ENCODE measurements at regions not wholly inside any gene's neighbourhood (a gene's known extent, or its start where the extent isn't known, plus 50 kb on each side); places are given as distances from the start of the nearest gene placed in this dataset.

GRCh38 chr5:72006361-72006760, 100.9 kb upstream of the MAP1B start:
- H3K9me3 ChIP-seq (ENCODE audit: control insufficient read depth, low read depth, low read length), result no peaks in the 10 kb centered on the region
- dilution Hi-C loops (cut with MboI; ENCODE audit: extremely low pct_ligation_motif_present, low sequenced_read_pairs), result no loop called here
- no peak overlapping the region for H3K27ac ChIP-seq (ENCODE audit: control insufficient read depth, insufficient read depth, low read length)
- no peaks in the 10 kb centered on the region for H3K4me1 ChIP-seq (ENCODE audit: control insufficient read depth, extremely low read depth, insufficient read depth, low read length)
- no peak overlapping the region for H3K4me2 ChIP-seq (ENCODE audit: control insufficient read depth, extremely low read depth, insufficient read depth, low read depth, low read length)
- H4K20me1 ChIP-seq (ENCODE audit: control insufficient read depth, extremely low read depth, insufficient read depth, low read length), result no peaks in the 10 kb centered on the region
- DNase-seq (ENCODE audit: low read depth, low spot score), result no peak
- no peaks in the 10 kb centered on the region for H3K9me1 ChIP-seq (ENCODE audit: control insufficient read depth, extremely low read depth, insufficient read depth, low read length)
- no peaks in the 10 kb centered on the region for H3K79me2 ChIP-seq (ENCODE audit: control insufficient read depth, insufficient read depth, low read length)
- H2AFZ ChIP-seq (ENCODE audit: control insufficient read depth, low read length), result no peak overlapping the region
- no peak for FAIRE-seq
- H3K27me3 ChIP-seq (ENCODE audit: control insufficient read depth, extremely low read depth, insufficient read depth, low read length), result no peaks in the 10 kb centered on the region
- no peak for TF ChIP-seq EZH2 (IDR thresholded peaks at IDR 0.05; ENCODE audit: low read length)
- no peak for TF ChIP-seq CTCF (optimal IDR thresholded peaks at IDR 0.05 in 1 of 3, IDR thresholded peaks at IDR 0.05 in 1 of 3, conservative IDR thresholded peaks at IDR 0.05 in 1 of 3; ENCODE audit: extremely low read depth in 1 of 3, insufficient read depth in 2 of 3, low read length in 3 of 3)
- H3K4me3 ChIP-seq (ENCODE audit: control insufficient read depth in 2 of 3, extremely low read depth in 1 of 3, insufficient read depth in 2 of 3, low read depth in 1 of 3, low read length in 3 of 3), result no peak overlapping the region
- H3K9ac ChIP-seq (ENCODE audit: control insufficient read depth, extremely low read depth, insufficient read depth, low read length), result no peak overlapping the region
- no peaks in the 10 kb centered on the region for H3K36me3 ChIP-seq (ENCODE audit: control insufficient read depth in 2 of 2, extremely low read depth in 1 of 2, insufficient read depth in 2 of 2, low read length in 2 of 2)

GRCh38 chr5:72007336-72008111, 99.8 kb upstream of the MAP1B start:
- H3K4me3 ChIP-seq (ENCODE audit: control insufficient read depth in 2 of 3, extremely low read depth in 1 of 3, insufficient read depth in 2 of 3, low read depth in 1 of 3, low read length in 3 of 3), result no peak overlapping the region
- TF ChIP-seq EZH2 (IDR thresholded peaks at IDR 0.05; ENCODE audit: low read length), result no peak
- no peak for TF ChIP-seq CTCF (optimal IDR thresholded peaks at IDR 0.05 in 1 of 3, IDR thresholded peaks at IDR 0.05 in 1 of 3, conservative IDR thresholded peaks at IDR 0.05 in 1 of 3; ENCODE audit: extremely low read depth in 1 of 3, insufficient read depth in 2 of 3, low read length in 3 of 3)
- H3K79me2 ChIP-seq (ENCODE audit: control insufficient read depth, insufficient read depth, low read length), result no peaks in the 10 kb centered on the region
- no peaks in the 10 kb centered on the region for H3K9me1 ChIP-seq (ENCODE audit: control insufficient read depth, extremely low read depth, insufficient read depth, low read length)
- no peaks in the 10 kb centered on the region for H3K4me1 ChIP-seq (ENCODE audit: control insufficient read depth, extremely low read depth, insufficient read depth, low read length)
- H3K36me3 ChIP-seq (ENCODE audit: control insufficient read depth in 2 of 2, extremely low read depth in 1 of 2, insufficient read depth in 2 of 2, low read length in 2 of 2), result no peaks in the 10 kb centered on the region
- dilution Hi-C loops (cut with MboI; ENCODE audit: extremely low pct_ligation_motif_present, low sequenced_read_pairs), result no loop called here
- no peak overlapping the region for H2AFZ ChIP-seq (ENCODE audit: control insufficient read depth, low read length)
- no peak overlapping the region for H3K9ac ChIP-seq (ENCODE audit: control insufficient read depth, extremely low read depth, insufficient read depth, low read length)
- H3K27ac ChIP-seq (ENCODE audit: control insufficient read depth, insufficient read depth, low read length), result no peak overlapping the region
- H3K27me3 ChIP-seq (ENCODE audit: control insufficient read depth, extremely low read depth, insufficient read depth, low read length), result no peaks in the 10 kb centered on the region
- no peaks in the 10 kb centered on the region for H4K20me1 ChIP-seq (ENCODE audit: control insufficient read depth, extremely low read depth, insufficient read depth, low read length)
- no peak for FAIRE-seq
- no peak overlapping the region for H3K4me2 ChIP-seq (ENCODE audit: control insufficient read depth, extremely low read depth, insufficient read depth, low read depth, low read length)
- no peak for DNase-seq (ENCODE audit: low read depth, low spot score)
- no peaks in the 10 kb centered on the region for H3K9me3 ChIP-seq (ENCODE audit: control insufficient read depth, low read depth, low read length)
